Stimulated activated CD8-positive, alpha-beta memory T cell treated with anti-CD3 and anti-CD28 coated beads, Interleukin-2, amount 100 ng/mL, for 1 hour (primary cell): ENCODE measurements at regions not wholly inside any gene's neighbourhood (a gene's known extent, or its start where the extent isn't known, plus 50 kb on each side); places are given as distances from the start of the nearest gene placed in this dataset.

Experiments used
- DNase-seq, 2 donors: peaks; one replicate each; pipeline ENCODE4 v3.0.0-alpha.2; 2020; ENCODE audit warnings: low read depth in 2 of 2

DNA sequence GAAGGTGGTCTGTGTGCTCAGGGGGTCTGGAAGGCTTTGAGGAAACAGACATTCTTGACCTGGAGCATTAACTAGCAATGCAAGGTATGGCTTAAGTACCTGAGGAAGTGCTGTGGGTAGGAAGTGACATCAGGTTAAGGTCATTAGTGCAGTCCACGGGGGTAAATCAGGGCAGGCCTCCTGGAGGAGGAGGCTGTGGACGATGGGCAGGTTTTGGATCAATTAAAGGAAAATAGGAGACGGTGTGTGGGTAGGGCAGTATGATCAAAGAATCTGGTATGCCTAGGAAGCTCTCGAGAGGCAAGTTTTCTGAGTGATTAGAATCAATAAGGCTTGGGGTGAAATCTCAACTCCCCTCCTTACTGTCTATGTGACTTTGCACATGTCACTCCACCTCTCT, 295.3 kb downstream of the AACS start:
- DNase-seq, result no peak

- no peak for DNase-seq
These were observed 305.8 kb downstream of the AACS start for GRCh38 chr12:125371033-125371432.

- no peak for DNase-seq
These were observed 306.9 kb downstream of the AACS start for GRCh38 chr12:125372085-125372484.

DNA sequence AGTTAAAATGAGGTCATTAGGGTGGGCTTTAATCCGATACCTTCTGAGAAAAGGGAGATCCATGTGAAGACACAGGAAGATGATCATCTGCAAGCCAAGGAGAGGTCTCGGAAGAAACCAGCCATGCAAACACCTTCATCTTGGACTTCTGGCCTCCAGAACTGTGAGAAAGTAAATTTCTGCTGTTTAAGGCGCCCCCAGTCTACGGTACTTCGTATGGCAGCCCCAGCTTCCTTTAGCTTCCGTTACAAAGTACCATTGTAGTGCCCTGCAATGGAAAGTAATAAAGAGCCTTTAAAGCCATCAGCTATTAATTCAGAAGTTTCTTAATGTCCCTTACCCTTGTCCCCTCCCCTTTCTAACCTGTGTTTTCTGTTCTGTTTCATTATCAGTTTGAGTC, 308.1 kb downstream of the AACS start:
- DNase-seq, result no peak

DNA sequence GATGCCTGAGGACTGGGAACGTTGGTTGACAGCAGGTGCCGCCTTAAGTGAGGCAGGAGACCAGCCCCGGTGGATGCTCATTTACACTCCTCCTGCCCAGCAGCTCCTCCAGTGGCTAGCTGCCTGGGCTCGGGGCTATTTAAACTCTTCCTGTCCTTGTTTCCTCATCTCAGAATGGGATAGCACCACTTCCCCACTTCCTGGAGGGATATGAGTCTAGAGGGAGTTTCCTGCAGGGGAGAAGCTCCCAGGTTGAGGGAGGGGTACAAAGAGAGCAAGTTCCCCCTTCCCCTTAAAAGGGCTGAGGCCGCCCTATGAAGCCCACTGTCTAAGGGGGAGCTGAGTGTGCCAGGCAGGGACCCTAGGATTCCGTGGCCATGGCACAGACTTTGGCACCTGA, 311.2 kb downstream of the AACS start:
- DNase-seq, result no peak

DNA sequence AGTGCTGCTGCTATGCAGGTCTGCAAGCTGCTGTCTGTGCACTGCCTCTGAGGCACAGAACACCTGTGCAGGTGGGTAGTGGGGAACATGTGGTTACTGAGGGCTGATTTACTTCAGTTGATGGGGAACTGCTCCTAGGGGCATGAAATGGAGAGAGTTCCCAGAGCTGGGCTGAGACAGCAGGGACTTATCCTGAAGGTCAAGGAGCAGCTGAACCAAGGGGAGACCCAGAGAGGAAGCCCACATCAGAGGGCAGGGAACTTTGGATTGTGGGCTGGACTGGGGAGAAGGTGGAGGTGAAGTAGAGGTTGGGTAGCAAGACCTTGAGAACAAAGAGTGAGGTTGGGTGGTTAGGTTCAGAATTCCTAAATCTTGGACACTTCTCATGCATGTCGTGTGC, 311.9 kb downstream of the AACS start:
- DNase-seq, result no peak

DNA sequence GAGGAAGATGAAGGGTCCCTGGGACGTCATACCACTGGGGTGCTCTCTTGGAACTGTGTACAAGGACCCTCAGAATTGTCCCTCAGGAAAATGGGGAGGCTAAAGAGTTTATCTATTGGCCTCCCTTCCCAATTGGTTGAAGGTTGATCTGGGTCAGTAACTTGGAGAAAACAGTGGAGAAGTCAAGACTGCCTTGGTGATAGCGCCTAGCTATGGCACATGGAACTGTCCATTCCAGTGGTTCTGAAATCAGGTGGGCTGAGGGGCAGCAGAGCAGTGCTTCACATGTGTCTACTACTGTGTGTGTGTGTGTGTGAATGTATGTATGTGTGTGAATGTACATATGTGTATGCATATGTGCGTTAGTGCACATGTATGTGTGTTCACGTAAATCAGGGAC, 316.1 kb downstream of the AACS start:
- DNase-seq, result no peak

DNA sequence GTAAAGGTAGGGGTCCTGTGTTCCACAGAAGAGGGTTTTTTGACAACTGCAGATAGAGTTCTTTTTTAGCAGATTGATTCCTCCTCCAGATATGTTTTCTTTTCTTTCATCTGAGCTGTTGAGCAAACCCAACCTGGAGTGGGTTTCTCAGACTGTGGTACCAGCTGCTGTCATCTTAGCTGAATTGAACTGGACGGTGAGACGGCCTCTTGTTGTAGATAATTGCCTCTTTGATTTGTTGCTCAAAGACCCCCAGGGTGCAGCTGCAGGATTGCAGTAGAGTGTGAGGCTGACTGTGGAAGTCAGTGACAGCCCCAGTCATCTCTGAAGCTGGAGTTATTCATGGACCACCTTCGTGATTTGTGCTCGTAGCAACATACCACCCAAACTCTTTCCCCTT, 317.7 kb downstream of the AACS start:
- DNase-seq, result no peak

DNA sequence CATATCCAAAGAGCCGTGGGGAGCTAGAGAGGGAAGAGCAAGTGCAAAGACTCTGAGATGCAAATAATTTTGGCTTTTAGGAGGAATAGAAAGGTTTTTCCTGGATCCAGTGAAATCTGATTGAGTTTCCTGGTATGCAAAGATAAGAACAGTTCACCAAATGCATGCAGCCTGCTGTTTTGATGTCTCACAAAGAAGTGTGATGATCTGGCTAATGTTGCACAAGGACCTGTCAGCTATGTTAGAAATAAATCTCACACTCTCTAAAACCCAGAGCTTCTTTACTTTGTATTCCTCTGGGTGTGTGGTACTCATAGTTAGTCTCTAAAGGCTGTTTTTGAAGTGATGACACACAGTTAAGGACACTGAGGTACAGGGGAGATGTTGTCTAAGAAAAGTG, 321.4 kb downstream of the AACS start:
- DNase-seq, result no peak

DNA sequence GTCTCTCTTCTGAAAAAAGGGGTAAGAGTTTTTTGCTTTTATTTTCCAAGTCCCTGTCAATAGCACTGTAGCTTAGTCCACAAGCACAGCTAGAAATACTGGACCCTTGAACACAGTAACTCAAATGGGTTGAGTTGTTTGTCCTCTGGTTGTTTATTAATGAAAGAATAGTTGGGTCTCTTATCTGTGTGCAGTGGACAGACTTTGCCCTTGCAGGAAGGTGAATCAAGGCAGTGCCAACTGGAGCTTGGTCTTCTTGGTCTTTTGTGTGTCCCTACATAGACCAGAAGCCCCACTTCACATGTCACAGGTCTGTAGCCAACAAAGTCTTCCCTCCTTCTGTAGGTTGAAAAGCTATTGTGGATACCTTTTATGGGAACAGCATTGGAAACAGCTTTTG, 322.0 kb downstream of the AACS start:
- DNase-seq, result no peak

GRCh38 chr12:125389061-125389697, 323.9 kb downstream of the AACS start:
- no peak for DNase-seq

DNA sequence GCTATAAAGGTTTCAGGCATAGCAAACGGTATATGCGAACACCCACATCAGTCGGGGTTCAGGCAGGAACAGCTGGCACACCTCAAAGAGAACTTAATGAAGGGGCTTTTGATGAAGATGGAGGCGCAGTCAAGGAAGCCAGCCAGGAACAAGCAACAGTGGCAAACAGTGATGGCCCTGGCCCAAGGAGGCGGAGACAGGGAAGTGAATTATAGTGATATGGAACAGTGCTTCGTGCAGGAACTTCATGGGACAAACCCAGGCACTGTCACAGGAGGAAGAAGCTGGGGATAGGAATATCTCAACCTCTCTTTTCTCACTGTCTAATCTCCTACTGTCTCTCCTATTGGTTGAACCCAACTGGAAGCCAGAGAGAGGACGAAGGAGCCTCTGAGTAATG, 328.3 kb downstream of the AACS start:
- DNase-seq, result no peak

DNA sequence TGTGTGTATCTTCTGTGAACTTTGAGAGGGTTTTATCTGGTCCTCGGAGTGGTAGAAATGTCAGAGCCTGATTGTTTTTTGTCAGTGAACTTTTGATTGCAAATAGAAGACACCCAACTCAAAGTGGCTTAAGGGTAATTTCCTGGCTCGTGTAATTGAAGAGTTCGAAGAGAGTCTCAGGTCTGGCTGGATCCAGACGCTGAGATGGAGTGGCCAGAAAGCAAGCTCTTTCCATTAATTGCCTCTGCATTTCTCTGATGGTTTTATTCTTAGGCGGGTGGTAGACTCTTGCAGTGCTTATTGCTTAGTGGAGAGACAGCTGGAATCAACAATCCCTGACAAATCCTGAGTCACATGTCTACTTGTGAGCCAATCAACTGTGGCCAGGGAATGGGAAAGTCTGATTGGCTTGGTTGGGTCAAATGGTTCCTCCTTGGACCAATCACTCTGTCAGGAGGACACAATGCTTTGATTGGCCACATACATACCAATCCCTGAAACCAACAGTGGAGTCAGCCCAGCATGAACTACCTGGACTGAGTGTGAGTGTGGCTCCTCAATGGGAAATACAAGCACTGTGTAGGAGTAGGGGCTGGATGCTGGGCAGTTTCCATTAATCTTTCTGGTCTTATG, 330.5 kb downstream of the AACS start:
- no peak for DNase-seq

DNA sequence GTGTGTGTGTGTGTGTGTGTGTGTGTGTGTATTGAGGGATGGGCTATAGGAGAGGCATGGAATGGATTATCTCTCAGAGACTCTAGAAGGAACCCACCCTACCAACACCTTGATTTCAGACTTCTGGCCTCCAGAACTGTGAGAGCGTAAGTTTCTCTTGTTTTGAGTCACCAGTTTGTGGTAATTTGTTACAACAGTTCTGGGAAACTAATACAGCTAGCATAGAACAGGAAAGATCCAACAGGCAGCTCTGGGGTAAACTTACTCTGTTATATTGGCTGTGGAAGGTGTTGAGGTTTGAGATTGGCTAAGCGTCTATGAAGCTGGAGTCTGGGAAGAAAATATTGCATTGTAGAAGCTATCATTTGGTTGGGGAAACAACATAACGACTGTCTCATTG, 334.3 kb downstream of the AACS start:
- DNase-seq, result no peak

GRCh38 chr12:125402874-125403789, 337.9 kb downstream of the AACS start:
- DNase-seq, result no peak

GRCh38 chr12:125403843-125404242, 338.6 kb downstream of the AACS start:
- no peak for DNase-seq

GRCh38 chr12:125406131-125406530, 340.9 kb downstream of the AACS start:
- no peak for DNase-seq

DNA sequence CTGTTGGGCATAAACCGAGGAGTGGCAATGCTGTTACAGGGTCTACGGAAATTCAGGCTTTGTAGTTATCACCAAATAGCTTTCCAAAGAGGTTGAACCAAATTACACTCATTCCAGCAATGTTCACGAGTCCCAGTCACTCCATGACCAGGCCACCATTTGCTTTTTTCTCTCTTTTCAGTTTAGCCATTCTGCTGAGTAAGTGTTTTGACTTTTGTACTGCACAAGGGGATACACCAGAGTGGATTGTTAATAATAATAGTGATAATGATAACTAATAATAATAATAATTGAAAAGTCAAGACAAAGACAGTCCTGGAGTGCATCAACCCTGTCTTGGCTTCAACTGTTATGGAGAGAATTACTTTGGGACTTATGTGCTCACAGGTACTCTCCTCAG, 343.5 kb downstream of the AACS start:
- DNase-seq, result no peak

DNA sequence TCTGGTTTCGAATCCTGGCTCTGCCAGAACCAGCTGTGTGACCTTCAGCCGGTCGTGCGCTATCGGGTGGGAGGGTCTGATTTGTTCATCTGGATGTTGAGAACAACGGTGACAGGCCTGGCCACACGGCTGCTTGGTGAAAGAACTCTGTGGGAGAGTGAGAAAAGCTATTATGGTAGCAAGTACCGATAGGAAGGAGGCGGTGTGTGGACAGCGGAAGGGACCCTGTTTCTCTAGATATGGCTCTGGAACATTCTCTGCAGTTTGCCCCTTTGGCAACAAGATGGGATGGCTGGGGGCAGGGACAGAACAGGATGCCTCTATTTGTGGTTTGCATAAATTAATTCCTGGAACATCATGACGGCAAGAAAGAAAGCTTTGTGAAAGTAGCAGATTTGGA, 347.3 kb downstream of the AACS start:
- no peak for DNase-seq

- DNase-seq, result no peak
These were observed 352.2 kb downstream of the AACS start for GRCh38 chr12:125417446-125417845.

DNA sequence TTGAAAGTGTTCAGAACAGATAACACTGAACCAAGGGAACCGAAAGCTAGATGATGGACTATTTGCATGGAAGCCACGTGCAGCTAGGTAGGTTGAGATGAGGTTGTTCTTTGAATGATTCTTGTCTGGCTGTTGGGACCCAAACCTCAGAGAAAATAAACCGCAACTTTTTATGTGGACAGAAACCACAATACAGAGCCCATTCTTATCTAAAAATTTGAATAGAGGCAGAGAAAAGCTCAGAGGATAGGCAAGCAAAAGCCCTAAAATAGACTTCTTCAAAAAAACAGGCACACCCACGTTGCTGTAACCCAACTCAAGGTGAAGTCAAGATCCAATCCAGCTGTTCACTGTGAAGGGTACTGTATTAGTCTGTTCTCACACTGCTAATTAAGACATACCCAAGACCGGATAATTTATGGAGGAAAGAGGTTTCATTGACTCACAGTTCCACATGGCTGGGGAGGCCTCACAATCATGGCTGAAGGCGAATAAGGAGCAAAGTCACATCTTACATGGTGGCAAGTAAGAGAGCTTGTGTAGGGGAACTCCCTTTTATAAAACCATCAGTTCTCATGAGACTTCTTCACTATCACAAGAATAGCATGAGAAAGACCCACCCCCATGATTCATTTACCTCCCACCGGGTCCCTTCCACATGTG, 353.8 kb downstream of the AACS start:
- DNase-seq, result no peak

DNA sequence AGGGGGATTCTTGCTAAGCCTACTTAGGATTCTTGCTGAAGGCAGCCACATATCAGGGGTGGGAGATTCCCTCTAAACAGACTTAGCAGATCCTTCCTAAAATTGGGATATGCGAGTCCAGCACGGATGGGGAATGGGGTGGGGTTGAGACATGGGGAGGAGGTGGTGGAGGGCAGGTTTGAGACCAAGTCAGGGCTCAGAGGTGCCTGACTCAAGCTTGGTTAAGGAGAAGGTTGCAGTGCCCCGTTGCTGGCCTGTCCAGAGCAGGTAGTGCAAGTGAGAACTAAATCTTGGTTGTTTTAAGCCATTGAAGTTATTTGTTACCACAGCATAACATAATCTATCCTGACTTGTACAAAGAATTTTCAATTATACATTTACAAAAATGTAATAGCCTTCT, 359.7 kb downstream of the AACS start:
- no peak for DNase-seq
